ENCODE measurements at regions not wholly inside any gene's neighbourhood (a gene's known extent, or its start where the extent isn't known, plus 50 kb on each side); places are given as distances from the start of the nearest gene placed in this dataset.

DNA sequence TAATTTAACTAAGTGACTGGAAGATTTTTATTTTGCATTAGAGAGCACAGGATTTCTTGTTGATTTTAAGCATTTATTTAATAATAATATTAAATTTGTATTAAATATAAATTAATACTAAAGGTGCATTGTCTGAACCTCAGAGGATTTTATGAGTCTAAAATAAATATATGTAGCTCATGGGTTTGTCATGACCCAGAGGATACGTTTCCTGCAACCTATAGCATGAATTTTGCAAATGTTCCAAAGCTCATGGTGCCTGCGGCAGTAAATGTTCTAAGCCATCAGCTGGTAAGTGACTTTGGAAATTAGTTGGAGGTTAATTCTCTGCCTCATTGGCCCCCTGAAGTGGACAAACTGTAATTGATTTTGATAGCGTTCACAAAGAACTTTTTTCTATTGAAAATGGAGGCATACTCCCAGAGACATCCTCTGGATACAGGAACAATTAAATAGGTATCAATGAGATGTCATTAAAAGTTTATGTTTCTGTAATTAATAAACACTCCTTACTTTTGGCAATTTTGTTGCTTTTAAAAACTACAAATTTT is 397.4 kb downstream of the ANKRD7 start (continued):
- TF ChIP-seq MEF2B (IDR thresholded peaks at IDR 0.05; ENCODE audit: partially characterized antibody, poor library complexity, severe bottlenecking) (no peak), KAT2A (conservative IDR thresholded peaks at IDR 0.05; ENCODE audit: control insufficient read depth, low read depth, low read length) (no peak), SMC3 (IDR thresholded peaks at IDR 0.05; ENCODE audit: borderline replicate concordance, low read length) (no peak), SRF (IDR thresholded peaks at IDR 0.05; ENCODE audit: low read depth in 2 of 2, low read length in 2 of 2) (no peak)

DNA sequence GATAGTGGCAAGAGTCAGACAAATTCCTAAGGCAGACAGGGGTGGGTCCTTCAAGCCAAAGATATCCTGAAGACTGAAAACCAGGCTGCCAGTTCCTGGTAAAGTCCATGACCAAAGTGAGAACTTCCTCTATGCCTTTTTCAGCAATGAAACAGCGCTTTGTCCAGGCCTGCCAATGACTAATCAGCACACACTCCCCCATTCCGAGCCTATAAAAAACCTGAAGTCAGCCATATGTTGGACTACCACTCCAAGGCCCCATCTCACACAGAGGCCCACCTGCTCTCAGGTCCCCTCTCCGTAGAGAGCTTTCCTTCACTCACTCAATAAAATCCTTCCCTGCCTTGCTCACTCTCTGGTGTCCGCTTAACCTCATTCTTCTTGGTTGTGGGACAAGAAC is 402.2 kb downstream of the ANKRD7 start:
- H3K79me2 ChIP-seq (ENCODE audit: control insufficient read depth, insufficient read depth, low read length): no peaks in the 10 kb centered on the region
- in situ Hi-C loops (cut with MboI): no loop called here
- H3K9ac ChIP-seq (ENCODE audit: control insufficient read depth, insufficient read depth, low read length): no peak overlapping the region
- no peak for DNase-seq (ENCODE audit: low read depth, low spot score)
- no peaks in the 10 kb centered on the region for H3K9me3 ChIP-seq (replicated peaks; ENCODE audit: control insufficient read depth, insufficient read depth, low read length)
- no peaks in the 10 kb centered on the region for H3K36me3 ChIP-seq (ENCODE audit: control insufficient read depth in 2 of 2, insufficient read depth in 2 of 2, low read length in 1 of 2)
- H3K4me1 ChIP-seq (ENCODE audit: control insufficient read depth, insufficient read depth, low read length): no peaks in the 10 kb centered on the region
- BruUV-seq (replicated peaks): no TSS peak
- POLR2A ChIA-PET: no interaction called here
- no peak overlapping the region for H3K4me2 ChIP-seq (ENCODE audit: control insufficient read depth, insufficient read depth)
- RAD21 ChIA-PET (ENCODE audit: unreplicated experiment): no interaction called here
- no peak overlapping the region for H3K27ac ChIP-seq (ENCODE audit: control insufficient read depth, insufficient read depth)
- TF ChIP-seq MTA2 (IDR thresholded peaks at IDR 0.05; ENCODE audit: low read depth) (no peak), IKZF1 (conservative IDR thresholded peaks at IDR 0.05) (no peak), BACH1 (IDR thresholded peaks at IDR 0.05; ENCODE audit: borderline replicate concordance) (no peak), NFYA (IDR thresholded peaks at IDR 0.05; ENCODE audit: borderline replicate concordance, low read depth, low read length) (no peak), JUNB (IDR thresholded peaks at IDR 0.05) (no peak), SMAD1 (IDR thresholded peaks at IDR 0.05; ENCODE audit: low read depth, partially characterized antibody) (no peak), ATF7 (IDR thresholded peaks at IDR 0.05; ENCODE audit: low read depth) (no peak), RB1 (IDR thresholded peaks at IDR 0.05; ENCODE audit: borderline replicate concordance) (no peak)
- TF ChIP-seq, protein P1, sequence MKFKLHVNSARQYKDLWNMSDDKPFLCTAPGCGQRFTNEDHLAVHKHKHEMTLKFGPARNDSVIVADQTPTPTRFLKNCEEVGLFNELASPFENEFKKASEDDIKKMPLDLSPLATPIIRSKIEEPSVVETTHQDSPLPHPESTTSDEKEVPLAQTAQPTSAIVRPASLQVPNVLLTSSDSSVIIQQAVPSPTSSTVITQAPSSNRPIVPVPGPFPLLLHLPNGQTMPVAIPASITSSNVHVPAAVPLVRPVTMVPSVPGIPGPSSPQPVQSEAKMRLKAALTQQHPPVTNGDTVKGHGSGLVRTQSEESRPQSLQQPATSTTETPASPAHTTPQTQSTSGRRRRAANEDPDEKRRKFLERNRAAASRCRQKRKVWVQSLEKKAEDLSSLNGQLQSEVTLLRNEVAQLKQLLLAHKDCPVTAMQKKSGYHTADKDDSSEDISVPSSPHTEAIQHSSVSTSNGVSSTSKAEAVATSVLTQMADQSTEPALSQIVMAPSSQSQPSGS (IDR thresholded peaks at IDR 0.05; ENCODE audit: low read length): no peak
- TF ChIP-seq, protein P2, sequence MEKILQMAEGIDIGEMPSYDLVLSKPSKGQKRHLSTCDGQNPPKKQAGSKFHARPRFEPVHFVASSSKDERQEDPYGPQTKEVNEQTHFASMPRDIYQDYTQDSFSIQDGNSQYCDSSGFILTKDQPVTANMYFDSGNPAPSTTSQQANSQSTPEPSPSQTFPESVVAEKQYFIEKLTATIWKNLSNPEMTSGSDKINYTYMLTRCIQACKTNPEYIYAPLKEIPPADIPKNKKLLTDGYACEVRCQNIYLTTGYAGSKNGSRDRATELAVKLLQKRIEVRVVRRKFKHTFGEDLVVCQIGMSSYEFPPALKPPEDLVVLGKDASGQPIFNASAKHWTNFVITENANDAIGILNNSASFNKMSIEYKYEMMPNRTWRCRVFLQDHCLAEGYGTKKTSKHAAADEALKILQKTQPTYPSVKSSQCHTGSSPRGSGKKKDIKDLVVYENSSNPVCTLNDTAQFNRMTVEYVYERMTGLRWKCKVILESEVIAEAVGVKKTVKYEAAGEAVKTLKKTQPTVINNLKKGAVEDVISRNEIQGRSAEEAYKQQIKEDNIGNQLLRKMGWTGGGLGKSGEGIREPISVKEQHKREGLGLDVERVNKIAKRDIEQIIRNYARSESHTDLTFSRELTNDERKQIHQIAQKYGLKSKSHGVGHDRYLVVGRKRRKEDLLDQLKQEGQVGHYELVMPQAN (conservative IDR thresholded peaks at IDR 0.05): no peak
- no peak overlapping the region for H2AFZ ChIP-seq (ENCODE audit: control insufficient read depth, low read depth, low read length)
- intact Hi-C loops (cut with micrococcal nuclease; ENCODE audit: unreplicated experiment): no loop called here
- no peaks in the 10 kb centered on the region for H3K27me3 ChIP-seq (replicated peaks in 1 of 2; ENCODE audit: control insufficient read depth in 2 of 2, insufficient read depth in 2 of 2, low read length in 1 of 2)
- CTCF ChIA-PET: no interaction called here
- WGBS (ENCODE audit: insufficient coverage, insufficient replicate concordance, low lambda C conversion rate, missing lambda C conversion rate): 0% methylated on average over 4 of the region's 4 CpGs
- H4K20me1 ChIP-seq (ENCODE audit: control insufficient read depth, insufficient read depth): no peaks in the 10 kb centered on the region
- SMC1A ChIA-PET (ENCODE audit: uncharacterized antibody, unreplicated experiment): interaction anchor here (1.0 kb wide), 1 partner anchor 32 kb away, joined by 3 read pairs; no protein-coding TSS in a partner anchor
- no peak overlapping the region for H3K4me3 ChIP-seq
- no peak for ATAC-seq
- no peak for FAIRE-seq
